A673 (cell line): ENCODE measurements at regions not wholly inside any gene's neighbourhood (a gene's known extent, or its start where the extent isn't known, plus 50 kb on each side); places are given as distances from the start of the nearest gene placed in this dataset.

Experiments used
- CTCF ChIP-seq: fragments of 300-800, 200-600 bp; sonication (generic); conservative IDR thresholded peaks from 2 replicates; pipeline ENCODE4 v1.5.1; 2017; ENCODE audit warnings: low read depth, mild to moderate bottlenecking, antibody characterized with exemption, low read length, moderate library complexity, mixed read lengths
- EZH2 ChIP-seq: fragments of 200-600 bp; sonication (generic); IDR thresholded peaks from 2 replicates; pipeline ENCODE4 v1.6.1; 2017; ENCODE audit warnings: borderline replicate concordance, low read depth, mild to moderate bottlenecking, mixed read lengths, antibody characterized with exemption, low read length; ENCODE audit not compliant: poor library complexity, severe bottlenecking

- TF ChIP-seq CTCF (no peak), EZH2 (no peak)
These were observed 81.8 kb upstream of the SFMBT2 start for GRCh38 chr10:7492660-7493046.
